Tibial nerve (tissue), 4 donors: ENCODE measurements at regions not wholly inside any gene's neighbourhood (a gene's known extent, or its start where the extent isn't known, plus 50 kb on each side); places are given as distances from the start of the nearest gene placed in this dataset.

Source experiments
- DNase-seq, 2 donors: peaks; one replicate each; pipeline ENCODE4 v3.0.0-alpha.2; 2019; ENCODE audit warnings: low spot score in 2 of 2
- H3K27ac ChIP-seq, 4 donors: fragments of 200-600 bp; sonication (generic) in 3 of 4; one replicate each; pipeline ENCODE4 v1.5.1; 2017 to 2019; ENCODE audit warnings: mild to moderate bottlenecking in 1 of 4
- H3K27me3 ChIP-seq, 2 donors: fragments of 200-600 bp; sonication (generic) in 1 of 2; one replicate each; pipeline versions ENCODE4 v1.5.1 to v1.6.0; 2017 to 2019
- H3K36me3 ChIP-seq, 3 donors: fragments of 200-600 bp; sonication (generic); one replicate each; pipeline ENCODE4 v1.5.1; 2018 to 2019
- H3K4me1 ChIP-seq, 4 donors: fragments of 200-600 bp; sonication (generic) in 3 of 4; one replicate each; pipeline ENCODE4 v1.5.1; 2017 to 2019
- H3K4me3 ChIP-seq, 4 donors: fragments of 200-600 bp; sonication (generic) in 3 of 4; one replicate each; pipeline ENCODE4 v1.5.1; 2017 to 2019; ENCODE audit warnings: mild to moderate bottlenecking in 1 of 4, moderate library complexity in 1 of 4
- H3K9me3 ChIP-seq, 4 donors: fragments of 200-600 bp; sonication (generic) in 3 of 4; one replicate each; pipeline ENCODE4 v1.5.1; 2017 to 2019
- CTCF ChIP-seq, 5 experiments: fragments of 200-600 bp in 3 of 5; fragments of 450-650 bp in 2 of 5; sonication (generic) in 3 of 5; IDR thresholded peaks; one replicate each; pipeline ENCODE4 v1.5.1; 2016 to 2019; ENCODE audit warnings: antibody characterized with exemption in 5 of 5, mild to moderate bottlenecking in 3 of 5, moderate library complexity in 2 of 5
- EP300 ChIP-seq, 2 donors: sonication (generic); formaldehyde crosslinking; IDR thresholded peaks; one replicate each; pipeline ENCODE4 v1.6.1; 2017; ENCODE audit warnings: antibody characterized with exemption in 2 of 2, mild to moderate bottlenecking in 1 of 2
- POLR2A ChIP-seq, 2 donors: fragments of 450-650 bp; IDR thresholded peaks; one replicate each; pipeline ENCODE4 v1.6.1; 2017; ENCODE audit warnings: antibody characterized with exemption in 2 of 2, mild to moderate bottlenecking in 2 of 2, moderate library complexity in 2 of 2
- WGBS, 2 donors: methylation state at CpG; one replicate each; pipeline ENCODE4 v1.1.5; 2018; 5-methylcytosine and 5-hydroxymethylcytosine counted together

- no peak for TF ChIP-seq POLR2A (IDR thresholded peaks at IDR 0.05)
- TF ChIP-seq EP300 (IDR thresholded peaks at IDR 0.05) = no peak
- no peak for TF ChIP-seq CTCF (IDR thresholded peaks at IDR 0.05)
- H3K27me3 ChIP-seq = no peaks in the 10 kb centered on the region
- H3K4me1 ChIP-seq = no peaks in the 10 kb centered on the region
- no peaks in the 10 kb centered on the region for H3K9me3 ChIP-seq
- no peak overlapping the region for H3K4me3 ChIP-seq
- no peak for DNase-seq
- 88 to 91% methylated on average over 3 of the region's 3 CpGs for WGBS, 2 donors
- H3K27ac ChIP-seq = no peak overlapping the region
- no peaks in the 10 kb centered on the region for H3K36me3 ChIP-seq
These were observed 494.0 kb downstream of the UQCRFS1 start for GRCh38 chr19:28718909-28719308.

- no peak overlapping the region for H3K4me3 ChIP-seq
- no peaks in the 10 kb centered on the region for H3K4me1 ChIP-seq
- H3K9me3 ChIP-seq = no peaks in the 10 kb centered on the region
- no peak overlapping the region for H3K27ac ChIP-seq
- WGBS, 2 donors = 83 to 91% methylated on average over 3 of the region's 3 CpGs
- TF ChIP-seq EP300 (IDR thresholded peaks at IDR 0.05) (no peak), CTCF (IDR thresholded peaks at IDR 0.05) (no peak), POLR2A (IDR thresholded peaks at IDR 0.05) (no peak)
- H3K36me3 ChIP-seq = no peaks in the 10 kb centered on the region
- DNase-seq = no peak
- no peaks in the 10 kb centered on the region for H3K27me3 ChIP-seq
These were observed 497.8 kb downstream of the UQCRFS1 start for GRCh38 chr19:28715157-28715556.

- no peaks in the 10 kb centered on the region for H3K4me1 ChIP-seq
- no peak for TF ChIP-seq EP300 (IDR thresholded peaks at IDR 0.05)
- TF ChIP-seq POLR2A (IDR thresholded peaks at IDR 0.05) = no peak
- TF ChIP-seq CTCF (IDR thresholded peaks at IDR 0.05) = no peak
- DNase-seq = no peak
- no peaks in the 10 kb centered on the region for H3K36me3 ChIP-seq
- no peak overlapping the region for H3K27ac ChIP-seq
- no peak overlapping the region for H3K4me3 ChIP-seq
- no peaks in the 10 kb centered on the region for H3K9me3 ChIP-seq
- 36 to 50% methylated on average over 3 of the region's 3 CpGs for WGBS, 2 donors
- no peaks in the 10 kb centered on the region for H3K27me3 ChIP-seq
These were observed 501.5 kb downstream of the UQCRFS1 start for GRCh38 chr19:28711411-28711810.

DNA sequence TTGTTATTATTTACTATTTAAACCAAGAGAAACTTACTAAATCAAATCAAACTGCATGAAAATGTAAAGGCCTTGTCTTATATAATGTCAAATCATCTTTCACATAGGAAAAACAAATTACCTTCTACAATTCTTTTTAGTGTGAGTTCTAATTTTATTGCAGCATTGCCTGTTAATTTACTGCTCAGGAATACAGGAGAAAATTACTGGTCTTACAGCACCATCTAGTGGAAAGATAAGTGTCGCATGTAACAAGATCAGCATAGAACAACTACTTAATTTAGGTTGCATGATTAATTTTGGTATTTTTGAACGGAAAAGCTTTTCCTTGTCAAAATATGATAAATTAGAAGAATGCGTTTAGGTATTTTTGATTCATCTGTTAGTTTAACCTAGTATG is 502.7 kb downstream of the UQCRFS1 start:
- WGBS, 2 donors = 1 to 8% methylated on average over 3 of the region's 3 CpGs
- no peak overlapping the region for H3K27ac ChIP-seq
- no peaks in the 10 kb centered on the region for H3K4me1 ChIP-seq
- no peaks in the 10 kb centered on the region for H3K27me3 ChIP-seq
- DNase-seq = peak in 1 of 2 donors; percentile 28
- H3K9me3 ChIP-seq = no peaks in the 10 kb centered on the region
- TF ChIP-seq POLR2A (IDR thresholded peaks at IDR 0.05) (no peak), EP300 (IDR thresholded peaks at IDR 0.05) (no peak), CTCF (IDR thresholded peaks at IDR 0.05) (peak; percentile 42 to 71 (median 52))
- H3K4me3 ChIP-seq = no peak overlapping the region
- no peaks in the 10 kb centered on the region for H3K36me3 ChIP-seq

GRCh38 chr19:28706693-28707092 is 506.3 kb downstream of the UQCRFS1 start:
- no peak overlapping the region for H3K27ac ChIP-seq

More at GRCh38 chr19:28706693-28707092, 506.3 kb downstream of the UQCRFS1 start:
- H3K4me3 ChIP-seq = no peak overlapping the region
- WGBS, 2 donors = 94 to 100% methylated on average over 2 of the region's 2 CpGs
- no peak for DNase-seq
- H3K9me3 ChIP-seq = no peaks in the 10 kb centered on the region
- no peaks in the 10 kb centered on the region for H3K36me3 ChIP-seq
- H3K27me3 ChIP-seq = no peaks in the 10 kb centered on the region
- H3K4me1 ChIP-seq = no peaks in the 10 kb centered on the region
- TF ChIP-seq EP300 (IDR thresholded peaks at IDR 0.05) (no peak), CTCF (IDR thresholded peaks at IDR 0.05) (no peak), POLR2A (IDR thresholded peaks at IDR 0.05) (no peak)
